Spleen (tissue), 11 donors: ENCODE measurements at regions not wholly inside any gene's neighbourhood (a gene's known extent, or its start where the extent isn't known, plus 50 kb on each side); places are given as distances from the start of the nearest gene placed in this dataset.

Experiments
- DNase-seq: peaks from one replicate; pipeline ENCODE4 v3.0.0-alpha.2; 2020
- H3K27ac ChIP-seq, 8 donors: fragments of 200-600 bp; sonication (generic) in 7 of 8; 1 replicate in 4 of 8; 2 replicates in 4 of 8; pipeline versions ENCODE4 v1.5.0 to v1.8.0; 2016 to 2021; ENCODE audit warnings: inconsistent platforms in 4 of 8, mild to moderate bottlenecking in 4 of 8, moderate library complexity in 1 of 8
- H3K27me3 ChIP-seq, 7 donors: fragments of 200-600 bp; sonication (generic) in 6 of 7; replicated peaks in 1 of 7; 1 replicate in 4 of 7; 2 replicates in 3 of 7; pipeline versions ENCODE4 v1.5.0 to v1.8.0; 2016 to 2021; ENCODE audit warnings: inconsistent platforms in 3 of 7, mild to moderate bottlenecking in 1 of 7
- H3K36me3 ChIP-seq, 6 donors: fragments of 200-600 bp; sonication (generic) in 5 of 6; 1 replicate in 4 of 6; 2 replicates in 2 of 6; pipeline versions ENCODE4 v1.5.0 to v1.8.0; 2016 to 2021; ENCODE audit warnings: inconsistent platforms in 2 of 6
- H3K4me1 ChIP-seq, 6 donors: fragments of 200-600 bp; sonication (generic) in 5 of 6; 1 replicate in 3 of 6; 2 replicates in 3 of 6; pipeline versions ENCODE4 v1.5.0 to v1.8.0; 2016 to 2021; ENCODE audit warnings: inconsistent platforms in 3 of 6
- H3K4me3 ChIP-seq, 8 donors: fragments of 200-600 bp; sonication (generic) in 7 of 8; 1 replicate in 4 of 8; 2 replicates in 4 of 8; pipeline versions ENCODE4 v1.5.0 to v1.8.0; 2016 to 2021; ENCODE audit warnings: inconsistent platforms in 4 of 8, mild to moderate bottlenecking in 4 of 8, moderate library complexity in 2 of 8
- H3K9me3 ChIP-seq, 8 donors: fragments of 200-600 bp; sonication (generic) in 7 of 8; 1 replicate in 4 of 8; 2 replicates in 4 of 8; pipeline versions ENCODE4 v1.5.0 to v1.8.0; 2016 to 2021; ENCODE audit warnings: inconsistent platforms in 4 of 8
- POLR2A ChIP-seq, 3 donors: fragments of 450-650 bp; IDR thresholded peaks; one replicate each; pipeline ENCODE4 v1.5.1; 2017; ENCODE audit warnings: antibody characterized with exemption in 3 of 3, mild to moderate bottlenecking in 1 of 3
- POLR2AphosphoS5 ChIP-seq, 3 donors: sonication (generic); formaldehyde crosslinking; IDR thresholded peaks; one replicate each; pipeline ENCODE4 v1.5.1; 2017; ENCODE audit warnings: antibody characterized with exemption in 3 of 3
- WGBS, 5 donors: extraction: QIAGEN DNeasy Blood & Tissue Kit in 3 of 5; methylation state at CpG; one replicate each; pipeline versions ENCODE4 v1.1.5 to v1.1.7; 2013 to 2018; 5-methylcytosine and 5-hydroxymethylcytosine counted together
- intact Hi-C: fragments of 100-400 bp; cut with DNase I; formaldehyde crosslinking; loops from one replicate; pipeline ENCODE4 v1.15.0; 2023; ENCODE audit warnings: low total_unique reads
- TF ChIP-seq, protein P1 (sequence below), 11 experiments: fragments of 200-600 bp in 7 of 11; fragments of 450-650 bp in 4 of 11; sonication (generic) in 4 of 11; IDR thresholded peaks in 8 of 11; conservative IDR thresholded peaks in 3 of 11; 1 replicate in 7 of 11; 2 replicates in 4 of 11; pipeline versions ENCODE4 v1.4.0 to v1.8.0; 2016 to 2021; ENCODE audit warnings: antibody characterized with exemption in 11 of 11, inconsistent platforms in 4 of 11, mild to moderate bottlenecking in 1 of 11
- donor health status: healthy with polysubstance abuse.
- donor health status: DM: no; HTN: no; CAD: no; lungs with moderate emphysema.
- donor health status: DM: no; HTN: no; CAD: no.
- donor health status: Bipolar disorder and iron deficiency.
- donor health status: healthy.
- donor health status: DM: no; HTN: no; CAD: no.
- donor health status: DM: yes; HTN: yes; CAD: no.

DNA sequence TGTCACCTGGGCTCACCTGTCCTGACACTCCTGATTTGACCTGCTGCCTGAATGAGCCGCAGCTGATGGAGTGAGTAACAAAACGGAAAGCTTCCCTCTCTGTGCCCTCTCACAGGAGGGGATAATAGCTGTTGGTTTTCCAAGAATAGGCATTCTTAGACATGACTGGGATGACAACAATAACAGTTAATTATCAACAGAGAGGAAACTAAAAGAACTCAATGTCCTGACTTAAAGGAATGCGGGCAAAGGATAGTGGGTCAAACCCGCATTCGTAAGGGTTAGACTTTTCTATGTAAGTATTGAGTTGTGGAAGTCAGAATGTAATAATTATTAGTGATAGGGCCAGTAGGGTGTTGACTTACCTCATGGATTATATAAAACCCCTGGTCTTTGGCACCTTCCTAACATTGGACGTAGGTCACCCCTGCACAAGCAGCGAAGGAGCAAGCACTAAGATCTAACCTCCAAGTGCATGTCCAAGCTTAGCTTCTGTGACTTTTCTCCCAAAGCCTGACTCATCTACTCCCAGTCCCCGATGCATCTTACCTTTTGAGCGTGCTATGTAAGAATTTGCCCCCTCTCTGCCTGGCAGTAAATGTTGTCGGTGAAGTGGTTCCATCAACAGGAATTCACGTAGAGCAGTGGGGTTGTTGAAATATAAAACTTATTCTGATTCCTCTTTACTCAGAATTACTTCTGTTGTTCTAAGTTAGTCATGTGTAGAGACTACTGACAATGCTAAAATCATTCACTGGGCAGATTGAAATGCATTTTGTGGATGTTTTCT is 442.3 kb downstream of the FGF9 start:
- Histone ChIP-seq H3K36me3 (no peaks in the 10 kb centered on the region), H3K27ac (no peak overlapping the region), H3K4me1 (peaks cover 0 to 24% (median 6%) of the 10 kb centered on the region in 6 donors), H3K4me3 (no peak overlapping the region), H3K27me3 (no peaks in the 10 kb centered on the region), H3K9me3 (no peaks in the 10 kb centered on the region)
- intact Hi-C loops = no loop called here
- DNase-seq = no peak
- TF ChIP-seq POLR2AphosphoS5 (IDR thresholded peaks at IDR 0.05) (no peak), POLR2A (IDR thresholded peaks at IDR 0.05) (no peak)
- TF ChIP-seq, protein P1, sequence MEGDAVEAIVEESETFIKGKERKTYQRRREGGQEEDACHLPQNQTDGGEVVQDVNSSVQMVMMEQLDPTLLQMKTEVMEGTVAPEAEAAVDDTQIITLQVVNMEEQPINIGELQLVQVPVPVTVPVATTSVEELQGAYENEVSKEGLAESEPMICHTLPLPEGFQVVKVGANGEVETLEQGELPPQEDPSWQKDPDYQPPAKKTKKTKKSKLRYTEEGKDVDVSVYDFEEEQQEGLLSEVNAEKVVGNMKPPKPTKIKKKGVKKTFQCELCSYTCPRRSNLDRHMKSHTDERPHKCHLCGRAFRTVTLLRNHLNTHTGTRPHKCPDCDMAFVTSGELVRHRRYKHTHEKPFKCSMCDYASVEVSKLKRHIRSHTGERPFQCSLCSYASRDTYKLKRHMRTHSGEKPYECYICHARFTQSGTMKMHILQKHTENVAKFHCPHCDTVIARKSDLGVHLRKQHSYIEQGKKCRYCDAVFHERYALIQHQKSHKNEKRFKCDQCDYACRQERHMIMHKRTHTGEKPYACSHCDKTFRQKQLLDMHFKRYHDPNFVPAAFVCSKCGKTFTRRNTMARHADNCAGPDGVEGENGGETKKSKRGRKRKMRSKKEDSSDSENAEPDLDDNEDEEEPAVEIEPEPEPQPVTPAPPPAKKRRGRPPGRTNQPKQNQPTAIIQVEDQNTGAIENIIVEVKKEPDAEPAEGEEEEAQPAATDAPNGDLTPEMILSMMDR (IDR thresholded peaks at IDR 0.05 in 8 of 11, conservative IDR thresholded peaks at IDR 0.05 in 3 of 11) = no peak
- WGBS, 5 donors = 89 to 92% (median 91%) methylated on average over 11 of the region's 11 CpGs

DNA sequence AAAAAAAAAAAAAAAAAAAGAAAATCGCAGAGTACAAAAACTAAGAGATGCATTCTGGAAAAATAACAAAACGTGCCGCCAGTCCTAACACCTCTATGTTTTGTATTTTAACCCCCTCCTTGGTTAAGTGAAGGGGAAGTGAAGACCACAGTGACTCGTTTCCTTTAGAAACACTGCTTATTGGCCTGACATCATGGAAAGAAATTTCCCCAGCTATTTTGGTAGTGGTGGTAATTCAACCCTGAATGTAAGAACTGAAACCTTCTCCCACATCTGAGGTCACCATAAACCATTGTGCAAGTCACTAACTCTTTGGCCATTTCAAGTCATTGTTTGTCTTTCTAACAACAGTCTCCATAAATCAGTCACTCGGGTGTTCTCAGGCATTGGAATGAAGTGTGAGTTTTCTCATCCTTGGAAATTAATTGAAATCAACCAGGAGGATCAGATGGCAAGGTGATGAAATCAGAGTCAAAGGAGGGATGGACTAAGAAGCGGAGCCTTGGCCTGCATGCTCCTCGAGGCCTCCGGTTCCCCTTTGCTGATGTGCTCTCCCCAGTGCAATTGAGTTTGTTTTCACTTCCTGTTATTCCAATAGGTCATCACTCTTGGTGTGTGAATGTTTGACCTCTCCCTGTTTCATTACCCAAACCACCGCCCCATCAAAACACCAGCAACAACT is 443.9 kb downstream of the FGF9 start:
- 27 to 36% (median 32%) methylated on average over 9 of the region's 9 CpGs for WGBS, 5 donors
- H3K27me3 ChIP-seq = no peaks in the 10 kb centered on the region

DNA sequence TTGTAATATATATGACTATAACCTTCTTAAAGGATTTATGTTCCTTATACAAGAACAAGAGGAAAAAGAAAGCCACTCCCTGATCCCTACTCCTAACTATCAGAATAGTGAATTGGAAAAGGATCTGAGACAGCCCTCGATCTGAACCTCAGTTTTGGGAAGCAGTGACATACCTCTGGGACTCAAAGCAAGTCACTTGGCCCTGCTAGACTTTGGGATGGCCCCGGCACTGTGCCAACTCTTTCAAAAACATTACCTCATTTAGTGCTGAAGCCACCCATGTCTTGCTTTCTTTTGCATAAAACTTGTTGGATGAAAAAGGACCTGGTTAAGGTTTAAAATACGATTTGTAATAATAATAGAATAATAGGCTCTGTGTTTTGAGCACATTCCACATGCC is 447.3 kb downstream of the FGF9 start:
- 67 to 82% (median 73%) methylated on average over 3 of the region's 3 CpGs for WGBS, 5 donors
- Histone ChIP-seq H3K4me1 (peaks cover 0 to 24% (median 4%) of the 10 kb centered on the region in 6 donors), H3K27me3 (no peaks in the 10 kb centered on the region), H3K27ac (no peak overlapping the region), H3K9me3 (no peaks in the 10 kb centered on the region), H3K4me3 (no peak overlapping the region), H3K36me3 (no peaks in the 10 kb centered on the region)
- intact Hi-C loops = no loop called here
- TF ChIP-seq POLR2A (IDR thresholded peaks at IDR 0.05) (no peak), POLR2AphosphoS5 (IDR thresholded peaks at IDR 0.05) (no peak)
- TF ChIP-seq, protein P1 (IDR thresholded peaks at IDR 0.05 in 8 of 11, conservative IDR thresholded peaks at IDR 0.05 in 3 of 11) = no peak
- DNase-seq = no peak

More for the DNA sequence above, 443.9 kb downstream of the FGF9 start:
- no peak overlapping the region for H3K4me3 ChIP-seq
- intact Hi-C loops = no loop called here
- peaks cover 0 to 24% (median 4%) of the 10 kb centered on the region in 6 donors for H3K4me1 ChIP-seq
- H3K36me3 ChIP-seq = no peaks in the 10 kb centered on the region
- H3K9me3 ChIP-seq = no peaks in the 10 kb centered on the region
- no peak for DNase-seq
- TF ChIP-seq, protein P1 (IDR thresholded peaks at IDR 0.05 in 8 of 11, conservative IDR thresholded peaks at IDR 0.05 in 3 of 11) = no peak
- TF ChIP-seq POLR2AphosphoS5 (IDR thresholded peaks at IDR 0.05) = peak in 1 of 3 donors; percentile 39
- H3K27ac ChIP-seq = peak overlapping the region in 7 of 8 donors; percentile 65 to 86 (median 71)

DNA sequence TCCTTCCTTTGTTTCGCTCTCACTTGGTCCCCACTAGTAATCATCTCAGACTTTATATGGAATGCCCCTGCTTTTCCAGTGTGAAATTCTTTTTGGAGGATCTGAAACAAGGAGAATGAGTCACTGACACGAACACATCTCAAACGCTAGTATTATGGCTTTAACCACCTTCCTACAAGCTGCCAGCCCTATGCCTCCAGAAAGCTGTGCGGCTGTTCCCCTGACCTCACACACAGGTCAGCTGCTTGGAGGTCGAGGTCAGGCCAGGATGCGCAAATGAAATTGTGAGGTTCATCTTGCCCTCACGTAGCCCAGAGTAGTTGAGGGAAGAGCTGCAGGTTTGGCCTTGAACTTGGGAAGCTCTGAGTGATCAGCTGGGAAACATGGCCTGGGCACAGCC is 449.8 kb downstream of the FGF9 start:
- TF ChIP-seq POLR2A (IDR thresholded peaks at IDR 0.05) (no peak), POLR2AphosphoS5 (IDR thresholded peaks at IDR 0.05) (no peak)
- TF ChIP-seq, protein P1 (IDR thresholded peaks at IDR 0.05 in 8 of 11, conservative IDR thresholded peaks at IDR 0.05 in 3 of 11) = no peak
- WGBS, 5 donors = 77 to 85% (median 79%) methylated on average over 7 of the region's 7 CpGs
- H3K27ac ChIP-seq = no peak overlapping the region
- H3K27me3 ChIP-seq = no peaks in the 10 kb centered on the region
- no peak for DNase-seq
- H3K4me1 ChIP-seq = peaks cover 0 to 4% (median 0%) of the 10 kb centered on the region in 6 donors
- intact Hi-C loops = no loop called here
- H3K4me3 ChIP-seq = no peak overlapping the region
- H3K9me3 ChIP-seq = no peaks in the 10 kb centered on the region
- no peaks in the 10 kb centered on the region for H3K36me3 ChIP-seq
